ENCODE measurements at regions not wholly inside any gene's neighbourhood (a gene's known extent, or its start where the extent isn't known, plus 50 kb on each side); places are given as distances from the start of the nearest gene placed in this dataset.

DNA sequence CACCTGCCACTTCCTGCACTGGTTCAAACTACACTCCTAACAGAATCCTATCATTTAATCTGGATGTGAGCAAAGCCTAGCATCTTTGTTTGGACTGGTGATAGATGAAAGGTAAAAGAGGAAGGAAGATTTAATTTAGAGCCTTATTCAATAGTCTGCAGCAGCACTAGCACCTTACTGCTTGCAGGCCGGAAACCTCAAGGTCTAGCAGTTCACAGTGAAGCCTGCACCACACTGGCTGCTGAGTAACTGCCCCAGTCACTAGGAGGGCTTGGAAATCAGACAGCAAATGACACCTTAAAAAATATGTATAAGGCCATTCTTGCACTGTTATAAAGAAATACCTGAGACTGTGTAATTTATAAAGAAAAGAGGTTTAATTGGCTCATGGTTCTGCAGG lies 358.0 kb downstream of the DAD1 start:
- H3K36me3 ChIP-seq (ENCODE audit: control insufficient read depth, insufficient read depth, low read length), result no peaks in the 10 kb centered on the region
- H3K9ac ChIP-seq, result no peak overlapping the region
- no peak overlapping the region for H3K4me2 ChIP-seq (ENCODE audit: low read length)
- H3K9me3 ChIP-seq (ENCODE audit: control insufficient read depth, low read length), result no peaks in the 10 kb centered on the region
- no peaks in the 10 kb centered on the region for H3K27me3 ChIP-seq (ENCODE audit: control insufficient read depth, insufficient read depth, low read length)
- no peak overlapping the region for H3K27ac ChIP-seq
- H3K4me1 ChIP-seq, result no peaks in the 10 kb centered on the region
- no peaks in the 10 kb centered on the region for H3K79me2 ChIP-seq
- H3K4me3 ChIP-seq (ENCODE audit: low read depth, low read length), result no peak overlapping the region
- TF ChIP-seq, protein P1, sequence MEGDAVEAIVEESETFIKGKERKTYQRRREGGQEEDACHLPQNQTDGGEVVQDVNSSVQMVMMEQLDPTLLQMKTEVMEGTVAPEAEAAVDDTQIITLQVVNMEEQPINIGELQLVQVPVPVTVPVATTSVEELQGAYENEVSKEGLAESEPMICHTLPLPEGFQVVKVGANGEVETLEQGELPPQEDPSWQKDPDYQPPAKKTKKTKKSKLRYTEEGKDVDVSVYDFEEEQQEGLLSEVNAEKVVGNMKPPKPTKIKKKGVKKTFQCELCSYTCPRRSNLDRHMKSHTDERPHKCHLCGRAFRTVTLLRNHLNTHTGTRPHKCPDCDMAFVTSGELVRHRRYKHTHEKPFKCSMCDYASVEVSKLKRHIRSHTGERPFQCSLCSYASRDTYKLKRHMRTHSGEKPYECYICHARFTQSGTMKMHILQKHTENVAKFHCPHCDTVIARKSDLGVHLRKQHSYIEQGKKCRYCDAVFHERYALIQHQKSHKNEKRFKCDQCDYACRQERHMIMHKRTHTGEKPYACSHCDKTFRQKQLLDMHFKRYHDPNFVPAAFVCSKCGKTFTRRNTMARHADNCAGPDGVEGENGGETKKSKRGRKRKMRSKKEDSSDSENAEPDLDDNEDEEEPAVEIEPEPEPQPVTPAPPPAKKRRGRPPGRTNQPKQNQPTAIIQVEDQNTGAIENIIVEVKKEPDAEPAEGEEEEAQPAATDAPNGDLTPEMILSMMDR (IDR thresholded peaks at IDR 0.05), result no peak
- H2AFZ ChIP-seq, result no peak overlapping the region

DNA sequence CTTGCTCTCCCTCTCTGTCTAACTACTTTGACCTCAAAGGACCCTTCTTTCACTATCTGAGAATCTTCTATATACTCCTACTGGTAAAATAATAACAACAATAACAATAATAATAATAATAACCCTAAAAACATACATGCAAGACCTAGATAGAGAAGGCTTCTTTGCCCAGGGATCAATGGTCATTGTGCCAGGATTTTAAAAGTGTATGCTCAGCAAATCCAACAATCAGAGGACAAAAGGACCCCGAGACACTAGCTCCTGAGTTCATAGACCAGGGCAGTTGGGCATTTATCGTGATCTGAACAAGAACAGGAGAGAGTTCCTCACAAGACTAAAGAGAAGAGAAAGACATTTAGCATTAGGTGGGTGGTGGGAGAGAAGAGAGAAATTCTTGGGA lies 358.5 kb downstream of the DAD1 start:
- H3K79me2 ChIP-seq, result no peaks in the 10 kb centered on the region
- H3K4me3 ChIP-seq (ENCODE audit: low read depth, low read length), result no peak overlapping the region
- TF ChIP-seq, protein P1 (IDR thresholded peaks at IDR 0.05), result no peak
- H3K9ac ChIP-seq, result no peak overlapping the region
- no peak overlapping the region for H3K27ac ChIP-seq
- H3K9me3 ChIP-seq (ENCODE audit: control insufficient read depth, low read length), result no peaks in the 10 kb centered on the region
- H3K27me3 ChIP-seq (ENCODE audit: control insufficient read depth, insufficient read depth, low read length), result no peaks in the 10 kb centered on the region
- H3K36me3 ChIP-seq (ENCODE audit: control insufficient read depth, insufficient read depth, low read length), result no peaks in the 10 kb centered on the region
- no peaks in the 10 kb centered on the region for H3K4me1 ChIP-seq
- no peak overlapping the region for H2AFZ ChIP-seq
- H3K4me2 ChIP-seq (ENCODE audit: low read length), result no peak overlapping the region

DNA sequence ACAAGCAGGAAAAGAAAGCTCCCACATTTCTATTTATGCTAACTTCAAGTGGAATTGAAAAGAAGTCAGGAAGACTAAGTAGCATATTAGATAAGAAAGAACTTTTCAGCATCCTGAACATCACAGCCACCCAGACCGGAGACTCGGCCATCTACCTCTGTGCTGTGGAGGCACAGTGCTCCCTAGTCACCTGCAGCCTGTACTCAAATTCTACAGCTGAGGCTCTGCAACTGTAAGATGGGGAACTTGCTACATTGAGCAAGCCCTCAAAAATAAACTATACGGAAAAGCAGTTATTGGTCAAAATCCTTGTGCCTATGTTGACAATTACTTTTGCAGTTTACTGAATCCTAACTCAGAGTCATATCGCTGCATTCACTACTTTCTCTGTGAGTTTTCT lies 361.9 kb downstream of the DAD1 start:
- no peak overlapping the region for H3K27ac ChIP-seq
- no peaks in the 10 kb centered on the region for H3K9me3 ChIP-seq (ENCODE audit: control insufficient read depth, low read length)

DNA sequence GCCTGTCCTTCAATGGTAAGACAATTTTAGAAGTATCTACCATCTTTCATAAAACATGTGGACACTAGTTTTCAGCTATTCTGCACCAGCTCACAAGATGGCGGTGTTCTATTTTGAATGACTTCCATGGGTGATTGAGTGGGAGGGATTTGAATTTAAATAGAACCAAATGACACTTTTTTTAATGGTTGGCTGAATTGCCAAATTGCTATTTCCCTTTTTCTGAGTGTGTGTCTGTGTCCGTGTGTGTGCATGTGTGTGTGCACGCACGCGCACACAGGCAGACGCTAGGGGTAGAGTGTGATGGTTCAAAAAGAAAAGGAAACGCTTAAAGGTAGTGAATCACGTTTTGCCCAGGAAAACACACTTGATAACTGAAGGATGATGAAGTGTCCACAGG lies 362.6 kb downstream of the DAD1 start:
- TF ChIP-seq, protein P1 (IDR thresholded peaks at IDR 0.05), result no peak
- Histone ChIP-seq H3K4me2 (ENCODE audit: low read length) (no peak overlapping the region), H3K27me3 (ENCODE audit: control insufficient read depth, insufficient read depth, low read length) (no peaks in the 10 kb centered on the region), H3K27ac (no peak overlapping the region), H3K4me1 (no peaks in the 10 kb centered on the region), H3K4me3 (ENCODE audit: low read depth, low read length) (no peak overlapping the region), H3K9ac (no peak overlapping the region), H3K9me3 (ENCODE audit: control insufficient read depth, low read length) (no peaks in the 10 kb centered on the region), H3K79me2 (no peaks in the 10 kb centered on the region), H2AFZ (no peak overlapping the region), H3K36me3 (ENCODE audit: control insufficient read depth, insufficient read depth, low read length) (no peaks in the 10 kb centered on the region)

More for the DNA sequence above, 361.9 kb downstream of the DAD1 start:
- H3K4me3 ChIP-seq (ENCODE audit: low read depth, low read length), result no peak overlapping the region
- TF ChIP-seq, protein P1 (IDR thresholded peaks at IDR 0.05), result no peak
- H2AFZ ChIP-seq, result no peak overlapping the region
- no peaks in the 10 kb centered on the region for H3K27me3 ChIP-seq (ENCODE audit: control insufficient read depth, insufficient read depth, low read length)
- H3K4me2 ChIP-seq (ENCODE audit: low read length), result no peak overlapping the region
- H3K9ac ChIP-seq, result no peak overlapping the region
- no peaks in the 10 kb centered on the region for H3K4me1 ChIP-seq
- H3K36me3 ChIP-seq (ENCODE audit: control insufficient read depth, insufficient read depth, low read length), result no peaks in the 10 kb centered on the region
- no peaks in the 10 kb centered on the region for H3K79me2 ChIP-seq

DNA sequence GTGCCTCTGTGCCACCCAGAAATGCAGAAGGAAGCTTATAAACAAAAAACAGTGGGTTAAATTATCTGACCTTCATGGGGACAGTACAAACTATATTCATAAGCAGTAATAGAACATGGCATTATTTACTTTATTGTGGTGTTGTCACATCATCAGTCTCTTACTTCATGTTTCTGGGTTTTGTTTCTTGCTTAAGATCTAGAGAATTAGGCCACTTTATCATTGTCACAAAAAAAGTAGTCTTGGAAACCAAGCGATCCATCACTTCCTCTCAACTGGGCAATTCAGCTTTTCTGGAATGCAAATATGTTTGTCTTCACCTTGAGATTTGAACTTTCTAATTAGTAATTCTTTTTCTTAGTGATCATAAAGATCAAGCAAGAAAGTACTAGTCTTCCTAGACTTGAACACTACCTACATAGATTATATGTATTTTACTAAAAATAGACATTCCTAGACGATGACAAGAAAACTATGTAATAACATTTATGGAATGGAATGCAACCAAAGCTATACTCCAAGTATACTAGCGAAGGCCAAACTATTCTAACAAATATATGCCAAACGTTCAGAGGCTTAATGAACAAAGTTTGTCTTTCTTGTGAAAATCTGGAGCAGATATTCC lies 363.4 kb downstream of the DAD1 start:
- Histone ChIP-seq H3K79me2 (no peaks in the 10 kb centered on the region), H3K9me3 (ENCODE audit: control insufficient read depth, low read length) (no peaks in the 10 kb centered on the region), H3K9ac (no peak overlapping the region), H3K36me3 (ENCODE audit: control insufficient read depth, insufficient read depth, low read length) (no peaks in the 10 kb centered on the region), H3K4me3 (ENCODE audit: low read depth, low read length) (no peak overlapping the region), H2AFZ (no peak overlapping the region), H3K4me2 (ENCODE audit: low read length) (no peak overlapping the region), H3K27me3 (ENCODE audit: control insufficient read depth, insufficient read depth, low read length) (no peaks in the 10 kb centered on the region), H3K27ac (no peak overlapping the region), H3K4me1 (no peaks in the 10 kb centered on the region)
- TF ChIP-seq, protein P1 (IDR thresholded peaks at IDR 0.05), result no peak
